VCaP (cell line): ENCODE measurements at regions not wholly inside any gene's neighbourhood (a gene's known extent, or its start where the extent isn't known, plus 50 kb on each side); places are given as distances from the start of the nearest gene placed in this dataset.

Experiments used
- H3K27ac ChIP-seq: fragments of 450-650 bp; 2 replicates; pipeline ENCODE4 v1.5.1; 2017
- CTCF ChIP-seq: fragments of 450-650 bp; conservative IDR thresholded peaks from 2 replicates; pipeline ENCODE4 v1.5.1; 2017; ENCODE audit warnings: mild to moderate bottlenecking, moderate library complexity

DNA sequence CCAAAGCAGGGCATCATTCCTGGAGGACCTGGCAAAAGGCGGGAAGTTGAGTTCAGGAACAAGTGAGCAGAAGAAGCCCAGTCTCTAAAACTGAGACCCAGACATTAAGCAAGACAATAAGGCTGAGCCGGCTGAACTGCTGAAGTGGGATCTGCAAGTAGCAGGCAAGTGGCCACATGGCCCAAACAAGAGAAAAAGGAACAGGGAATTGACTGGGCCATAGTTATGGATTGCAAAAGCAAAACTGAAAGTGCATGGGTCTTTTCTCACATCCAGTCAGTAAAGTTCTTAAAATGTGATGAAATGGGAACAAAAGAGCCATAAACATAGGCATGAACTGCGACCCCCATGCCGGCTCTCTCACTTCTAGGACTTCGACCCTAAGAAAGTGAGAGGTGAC lies 101.2 kb downstream of the SCN11A start:
- no peak overlapping the region for H3K27ac ChIP-seq
- no peak for TF ChIP-seq CTCF

- no peak for TF ChIP-seq CTCF
- no peak overlapping the region for H3K27ac ChIP-seq
Measured at GRCh38 chr3:38949994-38950393, 101.8 kb downstream of the SCN11A start.

GRCh38 chr3:38940394-38940793 lies 111.3 kb downstream of the SCN11A start:
- no peak for TF ChIP-seq CTCF
- no peak overlapping the region for H3K27ac ChIP-seq

GRCh38 chr3:38925351-38925750 lies 109.3 kb upstream of the SCN10A start:
- no peak overlapping the region for H3K27ac ChIP-seq
- no peak for TF ChIP-seq CTCF

DNA sequence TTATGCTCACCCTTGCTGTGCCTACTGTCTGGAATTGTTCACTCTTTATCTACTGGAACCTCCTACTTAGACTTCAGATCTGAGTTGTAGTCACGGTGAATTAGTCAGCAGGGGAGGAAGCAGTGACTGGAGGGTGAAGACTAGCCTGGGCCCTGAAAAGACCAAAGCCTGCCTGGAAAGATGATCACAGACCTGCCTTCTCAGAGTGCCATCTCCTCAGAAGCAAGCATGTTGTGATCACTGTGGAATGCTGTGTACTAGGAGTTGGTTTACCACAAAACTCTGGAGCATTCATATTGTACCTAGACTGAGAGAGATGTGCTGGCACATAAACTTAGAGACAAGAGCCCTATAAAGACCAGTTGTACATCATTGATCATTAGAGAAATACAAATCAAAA lies 100.7 kb upstream of the SCN10A start:
- no peak overlapping the region for H3K27ac ChIP-seq
- no peak for TF ChIP-seq CTCF

DNA sequence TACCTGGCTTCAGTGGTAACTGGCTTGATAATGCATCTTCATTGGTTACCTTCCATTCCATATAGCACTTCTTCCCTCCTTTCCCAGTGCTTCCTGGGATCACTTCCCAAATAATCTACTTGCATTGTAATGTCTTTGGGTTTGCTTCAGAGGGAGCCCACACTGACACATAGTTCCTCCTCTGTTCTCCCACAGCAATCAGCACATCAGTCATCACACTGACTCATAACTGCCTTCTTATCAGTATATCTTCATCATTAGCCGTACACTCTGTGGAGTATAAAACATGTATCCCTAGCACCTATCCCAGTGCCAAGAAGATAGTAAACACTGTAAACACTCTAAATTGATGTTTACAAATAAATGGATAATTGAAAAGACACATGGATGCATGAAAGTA lies 91.4 kb upstream of the SCN10A start:
- TF ChIP-seq CTCF, result no peak
- no peak overlapping the region for H3K27ac ChIP-seq

DNA sequence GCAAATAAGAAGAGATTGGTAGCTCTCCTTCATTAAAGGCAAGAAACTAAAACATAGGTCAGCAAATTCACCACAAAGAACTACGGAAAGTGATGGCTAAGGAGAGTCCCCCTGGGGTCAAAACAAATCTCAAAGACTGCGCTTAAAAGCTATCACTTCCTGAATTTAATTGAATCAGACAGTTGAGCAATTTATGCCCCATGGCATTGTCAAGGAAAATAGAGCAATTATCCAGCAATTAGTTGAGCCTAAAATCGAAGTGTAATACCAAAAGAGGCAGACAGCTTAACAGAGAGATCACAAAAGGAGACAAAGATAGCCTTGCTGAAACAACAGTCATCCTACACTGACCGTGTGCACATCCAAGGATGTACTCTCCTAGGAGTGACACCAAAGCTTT lies 74.4 kb upstream of the SCN10A start:
- H3K27ac ChIP-seq, result no peak overlapping the region
- TF ChIP-seq CTCF, result no peak

- TF ChIP-seq CTCF, result no peak
- no peak overlapping the region; the same call in 1 of the 2 replicates for H3K27ac ChIP-seq
Measured at GRCh38 chr3:38878646-38879045, 62.6 kb upstream of the SCN10A start.
